GM18519 (cell line): ENCODE measurements at regions not wholly inside any gene's neighbourhood (a gene's known extent, or its start where the extent isn't known, plus 50 kb on each side); places are given as distances from the start of the nearest gene placed in this dataset.
A peak's percentile ranks its signal among the peaks of the same experiment; 100 is the strongest.
"Not testable (repeated sequence)": the region's sequence is repeated elsewhere in the genome, so short reads cannot be mapped to it uniquely, and the experiment has no call there.

Experiments
- ATAC-seq: cut with Tn5 transposase; IDR thresholded peaks from one replicate; pipeline ENCODE4 v1.9.1; 2021; ENCODE audit warnings: mild to moderate bottlenecking, moderate library complexity; ENCODE audit not compliant: unreplicated experiment, low FRiP score

DNA sequence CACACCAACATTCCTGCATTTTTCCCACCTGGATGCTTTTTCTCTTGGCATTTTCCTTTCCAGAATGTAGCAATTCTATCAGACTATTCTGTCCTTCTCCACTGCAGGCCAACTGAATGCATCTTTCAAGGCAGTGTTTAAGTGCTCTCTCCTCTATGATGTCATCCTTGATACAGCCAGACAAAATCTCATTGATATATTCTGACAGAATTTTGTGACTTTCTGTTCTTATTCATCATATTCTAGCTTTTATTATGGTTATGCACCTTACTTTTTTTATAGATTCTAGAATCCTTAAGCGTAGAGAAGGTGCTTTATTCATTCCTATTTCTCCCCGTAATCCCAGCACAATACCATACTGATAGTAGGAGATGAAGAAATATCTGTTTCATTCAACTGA, 355.5 kb upstream of the CCNH start:
- no peak for ATAC-seq

- ATAC-seq, result no peak
Observed at GRCh38 chr5:87765009-87765408, 352.3 kb upstream of the CCNH start.

GRCh38 chr5:87762631-87763030, 349.9 kb upstream of the CCNH start:
- ATAC-seq, result no peak

GRCh38 chr5:87756951-87757350, 344.2 kb upstream of the CCNH start:
- no peak for ATAC-seq

DNA sequence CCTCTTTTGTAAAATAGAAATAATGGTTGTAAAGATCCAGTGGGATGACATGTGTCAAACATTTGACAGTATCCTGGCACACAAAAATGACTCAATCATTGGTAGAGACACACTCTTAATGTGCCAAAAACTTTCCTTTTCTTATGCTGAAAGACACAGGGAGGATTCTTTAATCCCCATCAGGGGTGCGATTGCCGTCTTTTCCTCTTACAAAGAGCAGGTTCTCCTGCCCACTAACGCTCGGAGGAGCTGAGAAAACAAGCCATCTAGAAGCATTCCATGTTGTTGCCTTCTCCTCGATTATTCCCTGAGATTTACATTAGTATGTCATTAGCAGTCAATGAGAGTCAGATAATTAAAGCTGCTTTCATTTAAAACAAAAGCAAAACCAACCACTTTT, 342.6 kb upstream of the CCNH start:
- ATAC-seq, result no peak

DNA sequence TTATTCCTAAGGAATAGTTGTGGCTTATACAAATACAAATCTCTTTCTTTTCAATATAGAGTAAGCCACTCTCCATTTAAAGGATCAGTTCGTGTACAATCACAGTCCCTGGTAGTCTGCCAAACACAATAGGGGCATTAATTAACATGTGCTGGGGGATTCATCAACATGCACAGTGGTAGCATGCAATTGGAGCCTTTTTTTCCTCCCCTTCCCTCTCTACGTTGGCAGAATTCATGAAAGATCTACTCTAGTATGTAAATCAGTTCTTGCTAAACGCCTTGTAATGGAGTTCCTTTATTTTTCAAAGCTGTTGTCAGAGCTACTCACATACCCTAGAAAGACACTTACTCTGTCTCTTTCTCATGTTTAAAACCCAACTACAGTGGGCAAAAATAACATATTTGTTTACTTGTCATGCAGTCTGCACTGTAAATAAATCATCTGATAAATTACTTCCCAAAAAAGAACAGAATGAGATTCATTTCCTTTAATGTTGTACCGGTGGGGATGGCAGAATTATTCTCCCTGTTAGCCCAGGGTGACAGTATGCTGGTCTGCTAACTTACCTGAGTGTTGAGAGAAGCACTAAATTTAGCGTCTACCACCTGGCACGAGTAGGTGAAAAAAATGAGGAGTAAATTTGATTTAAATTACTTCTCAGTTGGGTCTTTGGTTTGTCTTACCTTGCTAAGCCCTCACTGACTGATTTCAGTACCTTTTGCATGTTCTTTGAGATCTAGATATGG, 341.5 kb upstream of the CCNH start:
- ATAC-seq, result no peak

- ATAC-seq, result no peak
Observed at GRCh38 chr5:87752362-87752761, 339.6 kb upstream of the CCNH start.

DNA sequence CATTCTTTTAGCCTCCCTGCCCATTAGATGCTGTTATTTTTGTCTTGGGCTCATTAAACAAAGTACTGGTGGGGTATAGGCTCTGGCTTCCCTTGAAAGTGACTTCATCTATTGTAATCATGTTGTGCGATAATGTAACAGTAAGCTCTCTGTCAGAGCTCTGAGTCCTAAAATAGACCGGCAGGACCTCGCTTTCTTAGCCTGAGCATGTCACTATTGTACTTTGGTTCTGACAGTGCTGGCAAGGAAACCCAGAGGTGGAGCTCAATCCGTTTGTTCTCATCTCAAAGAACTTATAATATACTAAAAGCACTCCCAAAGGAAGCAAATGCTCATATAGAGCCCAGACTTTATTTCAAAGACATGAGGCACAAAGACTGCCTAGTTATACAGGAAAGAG, 339.1 kb upstream of the CCNH start:
- no peak for ATAC-seq

DNA sequence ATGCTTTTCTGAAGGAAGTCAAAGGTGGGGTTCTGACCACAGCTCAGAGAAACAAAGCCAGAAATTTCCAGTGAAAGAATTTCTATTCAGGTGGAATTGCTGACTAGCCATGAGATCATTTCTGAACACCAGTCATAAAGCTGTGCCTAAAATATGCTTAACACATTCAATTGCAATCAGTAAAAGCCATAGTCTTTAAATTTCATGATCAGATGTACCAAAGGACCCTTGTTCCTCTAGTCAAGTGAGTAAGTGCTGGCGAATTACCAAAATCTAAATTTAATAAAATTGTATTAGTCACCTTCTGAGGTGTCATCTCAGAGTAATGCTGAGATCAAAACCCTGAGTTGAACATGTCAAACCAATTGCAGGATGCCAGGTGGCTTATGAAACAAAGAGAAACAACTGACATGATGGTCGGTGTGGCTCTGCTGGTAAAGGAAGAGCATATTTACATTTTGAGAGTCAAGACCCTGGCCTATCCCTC, 334.2 kb upstream of the CCNH start:
- no peak for ATAC-seq

GRCh38 chr5:87746341-87746740, 333.6 kb upstream of the CCNH start:
- no peak for ATAC-seq

DNA sequence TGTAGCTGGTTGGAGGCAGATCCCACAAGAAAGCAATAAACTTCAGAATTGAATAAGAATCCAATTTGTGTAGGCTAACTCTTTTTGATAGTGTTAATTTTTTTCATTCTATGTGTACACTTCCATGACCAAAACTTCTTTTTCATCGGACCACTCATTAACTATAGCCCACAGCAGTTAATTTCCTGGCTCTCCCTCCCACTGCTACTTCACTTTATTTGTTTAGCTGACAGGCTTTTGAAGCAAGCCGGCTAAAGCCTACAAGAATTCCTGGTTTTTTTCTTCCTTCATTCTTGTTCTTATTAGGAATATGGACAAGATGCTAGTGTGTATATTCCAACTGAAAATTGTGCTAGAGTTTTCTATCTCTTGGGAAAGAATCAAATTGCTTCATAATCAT, 329.2 kb upstream of the CCNH start:
- no peak for ATAC-seq

DNA sequence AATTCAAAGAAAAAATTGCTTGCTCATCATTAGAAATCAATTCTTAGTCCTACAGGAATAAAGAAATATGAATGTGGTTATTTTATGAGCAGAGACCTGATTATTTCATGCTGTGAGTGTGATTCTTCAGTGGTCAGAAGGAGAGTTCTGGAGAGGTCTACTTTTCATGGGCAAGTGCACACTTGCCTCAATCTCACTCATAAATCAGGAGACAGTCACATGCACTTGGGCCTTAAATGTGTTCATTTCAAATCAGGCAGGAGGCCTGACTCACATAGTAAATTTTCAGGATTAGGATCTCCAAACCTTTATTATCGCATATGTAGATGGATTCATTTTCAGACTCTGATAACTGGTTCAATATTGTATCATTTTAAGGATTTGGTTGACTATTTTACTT, 323.2 kb upstream of the CCNH start:
- ATAC-seq, result no peak

DNA sequence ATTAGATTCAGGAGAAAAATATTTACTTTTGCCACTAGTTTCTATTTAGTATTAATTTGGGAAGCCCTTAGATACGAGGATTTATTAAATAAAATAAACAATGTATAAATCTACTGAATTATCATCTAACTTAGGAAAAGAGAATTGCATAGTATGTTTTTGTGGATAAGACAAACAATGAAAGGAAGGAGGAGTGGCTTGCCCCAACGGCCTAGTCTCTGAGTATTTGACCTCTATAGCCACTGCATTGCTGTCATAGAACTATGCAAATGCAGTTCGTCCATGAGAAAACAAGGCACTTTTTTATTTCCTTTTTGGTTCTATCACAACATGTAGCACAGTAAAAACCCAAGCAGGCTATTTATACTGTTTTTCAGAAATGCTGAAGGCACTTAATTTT, 321.2 kb upstream of the CCNH start:
- ATAC-seq, result no peak

DNA sequence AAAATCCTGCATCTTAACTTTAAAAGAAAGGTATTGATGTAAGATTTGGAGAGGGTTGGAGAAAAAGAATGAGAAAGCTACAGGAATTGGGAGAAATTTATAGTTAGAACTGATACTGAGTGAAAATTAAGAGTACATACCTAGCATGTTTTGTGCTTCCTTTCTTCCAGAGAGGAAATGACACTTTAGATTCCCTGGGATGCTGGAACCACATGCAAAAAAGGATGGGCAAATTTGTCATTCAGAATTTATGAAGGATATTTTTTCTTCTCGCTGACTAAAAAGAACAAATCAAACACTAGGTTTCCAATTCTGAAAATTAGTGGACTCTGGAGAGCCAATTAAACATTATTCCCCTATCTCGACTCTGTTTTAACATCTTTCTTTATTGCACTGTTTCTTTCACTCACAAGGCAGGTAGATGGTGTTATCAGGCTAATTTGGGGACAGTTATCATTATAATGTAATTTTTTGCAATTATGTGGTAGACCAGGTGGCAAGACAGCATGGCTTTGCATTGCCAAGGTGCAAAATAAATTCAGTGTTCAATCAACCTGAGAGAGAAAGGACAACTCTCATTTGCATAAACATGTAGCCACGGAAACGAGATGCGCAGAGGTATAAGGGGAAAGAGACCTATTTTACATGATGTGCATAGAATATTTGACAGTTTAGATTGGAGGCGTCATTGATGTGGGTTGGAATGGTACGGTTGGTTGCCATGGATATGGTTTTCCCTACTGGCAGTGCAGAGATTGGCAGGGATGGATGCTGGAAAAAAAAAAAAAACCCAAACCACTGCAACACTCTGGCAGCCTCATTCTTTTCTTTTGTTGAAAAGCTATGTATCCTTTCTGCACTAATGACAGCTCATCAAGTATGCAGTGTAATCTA, 320.4 kb upstream of the CCNH start:
- ATAC-seq, result no peak

DNA sequence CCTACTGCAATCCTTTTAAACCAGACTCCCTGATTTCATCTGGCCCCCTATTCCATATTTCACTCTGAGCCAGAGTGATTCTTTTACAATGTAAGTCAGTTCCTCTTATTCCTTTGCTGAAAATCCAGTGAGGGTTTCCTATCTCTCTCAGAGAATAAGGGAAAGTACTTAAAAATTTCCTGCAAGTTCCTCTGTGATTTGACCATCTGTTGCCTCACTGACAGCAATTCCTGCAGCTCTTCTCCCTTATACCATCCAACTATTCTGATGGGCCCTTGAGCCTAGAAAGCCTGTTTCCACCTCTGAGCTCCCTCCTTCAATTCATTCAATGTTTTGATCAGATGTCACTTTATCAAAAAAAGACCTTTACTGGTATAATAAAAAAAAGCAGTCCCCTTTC, 317.1 kb upstream of the CCNH start:
- no peak for ATAC-seq

DNA sequence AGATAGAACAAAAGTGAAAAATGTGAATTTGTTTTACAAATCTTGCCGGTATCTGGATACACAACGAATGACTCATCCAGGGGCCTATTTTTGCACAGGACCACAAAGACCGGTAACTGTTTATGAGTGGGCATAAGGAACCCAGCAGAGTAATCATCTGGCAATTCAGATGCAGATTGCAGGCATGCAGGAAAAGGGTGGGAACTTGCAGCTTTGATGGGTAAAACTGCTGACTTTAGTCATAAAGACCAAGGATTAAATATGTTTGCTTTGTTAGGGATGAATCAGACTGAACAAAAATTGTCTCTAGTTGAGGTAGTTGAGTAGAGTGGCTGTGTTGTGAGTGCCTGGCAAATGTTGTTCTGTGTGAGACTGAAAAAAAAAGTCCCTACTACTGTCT, 309.6 kb upstream of the CCNH start:
- no peak for ATAC-seq

- ATAC-seq, result not testable (repeated sequence)
Observed at GRCh38 chr5:87718224-87718925, 305.6 kb upstream of the CCNH start.

GRCh38 chr5:87717761-87718160, 305.0 kb upstream of the CCNH start:
- ATAC-seq, result no peak

DNA sequence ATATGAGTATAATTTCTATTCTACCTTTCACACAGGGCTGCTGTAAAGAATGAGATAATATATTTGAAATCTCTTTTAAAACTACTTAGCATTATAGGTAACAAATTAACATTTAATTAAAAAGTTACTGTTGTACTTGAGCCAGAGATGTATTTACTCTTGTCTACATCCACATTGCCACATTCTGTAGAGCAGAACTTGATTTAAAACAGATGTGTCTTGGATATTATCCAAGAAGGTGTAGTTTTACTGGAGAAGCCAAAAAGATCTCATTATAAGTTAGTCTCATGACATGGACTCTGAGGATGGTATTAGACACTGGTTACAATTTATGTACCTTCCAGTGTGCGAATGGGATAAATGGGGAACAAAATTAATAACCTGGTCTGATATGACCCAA, 293.1 kb upstream of the CCNH start:
- no peak for ATAC-seq

- ATAC-seq, result peak; percentile 97
Observed at GRCh38 chr5:87686975-87687374, 274.2 kb upstream of the CCNH start.

DNA sequence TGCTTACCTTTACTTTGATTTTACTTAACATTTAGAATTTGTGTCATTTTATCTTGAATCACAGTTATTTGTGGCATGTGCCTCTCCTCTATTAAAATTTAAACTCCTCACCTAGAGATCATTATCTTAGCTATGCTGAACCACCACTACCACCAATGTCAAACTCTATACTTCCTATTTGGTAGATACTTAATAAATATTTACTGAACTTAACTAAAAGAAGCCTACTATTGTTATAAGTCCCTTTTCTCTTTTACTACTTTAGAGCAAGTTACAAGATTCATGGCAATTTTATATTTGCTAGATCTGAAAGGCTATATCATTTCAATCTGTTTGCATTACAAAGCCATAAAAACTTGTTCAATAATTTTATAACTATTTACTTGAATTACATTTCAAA, 273.3 kb upstream of the CCNH start:
- ATAC-seq, result no peak
